C1 segment of cervical spinal cord (tissue), 14 donors: ENCODE measurements at regions not wholly inside any gene's neighbourhood (a gene's known extent, or its start where the extent isn't known, plus 50 kb on each side); places are given as distances from the start of the nearest gene placed in this dataset.
"Not testable (repeated sequence)": the region's sequence is repeated elsewhere in the genome, so short reads cannot be mapped to it uniquely, and the experiment has no call there.

Source experiments
- DNase-seq, 14 donors: peaks; one replicate each; lab custom pipeline; 2025; lab: John Stamatoyannopoulos, UW

DNA sequence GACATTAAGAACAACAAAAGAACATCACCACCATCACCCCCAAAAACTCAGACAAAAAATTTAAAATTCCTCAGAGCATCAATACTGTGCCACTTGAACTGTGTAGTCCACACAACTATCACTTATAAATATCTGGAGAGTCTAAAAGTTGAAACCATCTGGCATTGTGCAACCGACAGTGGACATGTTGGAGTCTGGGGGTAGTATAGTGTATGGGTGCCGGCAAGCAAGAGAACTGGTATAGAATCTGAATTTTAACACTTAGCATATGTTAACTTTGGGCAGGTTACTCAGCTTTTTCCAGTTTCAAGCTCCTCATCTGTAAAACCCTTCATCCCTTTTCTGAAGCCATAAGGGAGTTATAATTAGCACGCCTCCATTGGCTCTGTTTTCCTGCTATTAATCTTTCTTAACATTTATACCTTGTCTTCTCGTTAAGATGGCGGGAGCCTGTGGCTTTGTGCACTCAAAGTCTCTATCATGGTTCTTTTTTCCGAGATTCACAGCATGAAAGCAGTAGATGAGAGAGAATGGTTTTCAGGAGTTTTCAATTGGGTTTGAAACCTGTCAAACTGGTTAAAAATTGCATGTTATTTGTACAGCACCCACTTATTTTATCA is 255.7 kb upstream of the TBL1XR1 start:
- no peak for DNase-seq

DNA sequence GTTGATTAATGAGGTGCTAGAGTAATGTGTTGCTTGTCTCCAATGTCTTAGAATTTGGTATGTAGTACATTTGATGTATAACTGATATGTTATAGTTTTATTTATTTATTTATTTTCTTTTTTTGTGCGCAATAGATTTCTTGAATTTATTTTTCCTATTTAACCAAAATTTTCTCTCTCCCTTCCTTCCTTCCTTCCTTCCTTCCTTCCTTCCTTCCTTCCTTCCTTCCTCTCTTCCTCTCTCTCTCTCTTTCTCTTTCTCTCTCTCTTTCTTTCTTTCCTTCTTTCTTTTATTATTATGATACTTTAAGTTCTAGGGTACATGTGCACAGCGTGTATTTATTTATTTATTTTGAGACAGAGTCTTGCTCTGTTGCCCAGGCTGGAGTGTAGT is 256.2 kb upstream of the TBL1XR1 start:
- no peak for DNase-seq

DNA sequence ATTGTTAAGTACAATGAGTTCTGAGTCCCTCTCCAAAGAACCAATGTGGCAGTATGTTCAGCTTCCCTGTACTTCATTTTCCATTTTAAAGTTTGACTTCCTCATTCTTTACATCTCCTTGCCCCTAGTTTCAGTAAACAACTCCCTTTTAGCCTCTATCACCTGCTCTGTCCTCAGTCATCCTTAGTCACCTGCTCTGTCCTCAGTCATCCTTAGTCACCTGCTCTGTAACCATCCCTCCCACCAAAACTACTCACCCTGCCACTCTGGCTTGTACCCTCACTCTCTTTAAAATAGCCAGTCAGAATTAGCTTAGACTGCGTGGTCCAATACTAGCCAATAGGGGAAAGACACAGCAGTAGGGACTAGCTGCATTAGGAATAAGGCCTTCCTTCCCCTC is 259.9 kb upstream of the TBL1XR1 start:
- DNase-seq = not testable (repeated sequence)

DNA sequence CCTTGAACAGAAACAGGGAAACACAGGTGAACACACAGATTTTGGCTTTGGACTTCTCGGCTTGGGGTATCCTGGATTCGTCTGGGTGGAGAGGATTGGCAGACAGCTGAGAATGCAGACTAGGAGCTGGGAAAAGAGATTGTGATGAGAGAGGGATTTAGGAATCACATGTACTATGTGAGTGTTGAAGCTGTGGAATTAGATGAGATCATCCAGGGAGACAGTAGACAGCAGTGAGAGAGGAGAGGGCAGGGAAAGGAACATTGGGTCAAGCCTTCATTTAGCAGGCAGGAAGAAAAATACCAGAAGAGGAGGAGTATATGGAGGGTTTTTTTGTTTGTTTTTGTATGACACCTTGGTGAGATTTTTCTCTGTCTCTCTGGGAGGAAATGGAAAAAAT is 262.1 kb upstream of the TBL1XR1 start:
- peak in 1 of 14 donors; percentile 17 for DNase-seq

DNA sequence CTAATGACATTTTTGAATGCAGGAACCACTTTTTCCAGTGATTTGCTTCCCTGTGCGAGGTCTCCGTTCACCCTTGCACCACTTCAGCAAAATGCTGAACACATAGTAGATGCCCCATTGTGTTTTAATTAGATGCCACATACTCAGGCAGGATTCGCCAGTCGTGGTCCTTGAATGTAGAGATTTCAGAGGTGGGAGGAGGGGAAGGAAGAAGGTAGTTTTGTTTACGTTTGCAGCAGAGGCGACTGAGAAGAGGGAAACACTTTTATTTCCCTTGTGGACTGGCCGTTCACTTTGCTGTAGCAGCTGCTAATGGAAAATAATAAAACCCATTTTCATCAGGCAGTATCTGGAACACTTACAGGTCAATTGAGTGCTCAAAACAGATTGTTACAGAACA is 262.8 kb upstream of the TBL1XR1 start:
- DNase-seq = peak in 2 of 14 donors; percentile 17 to 27

DNA sequence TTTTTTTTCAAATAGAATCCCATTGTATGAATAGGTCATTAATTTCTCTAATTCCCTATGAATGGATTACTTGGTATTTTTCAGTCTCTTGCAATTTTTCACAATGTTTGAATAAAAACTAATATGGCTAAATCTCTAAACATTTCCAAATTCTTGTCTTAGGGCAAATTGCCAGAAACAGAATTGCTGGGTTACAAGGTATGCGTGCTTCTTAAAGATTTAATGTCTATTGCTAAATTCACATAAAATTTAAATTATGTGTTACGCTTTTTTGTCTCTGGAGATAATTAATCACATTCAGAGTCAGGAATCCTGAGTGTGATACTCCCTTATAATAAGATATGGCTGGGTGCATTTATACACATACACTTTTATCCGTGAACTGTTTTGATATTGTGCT is 264.5 kb upstream of the TBL1XR1 start:
- DNase-seq = no peak

DNA sequence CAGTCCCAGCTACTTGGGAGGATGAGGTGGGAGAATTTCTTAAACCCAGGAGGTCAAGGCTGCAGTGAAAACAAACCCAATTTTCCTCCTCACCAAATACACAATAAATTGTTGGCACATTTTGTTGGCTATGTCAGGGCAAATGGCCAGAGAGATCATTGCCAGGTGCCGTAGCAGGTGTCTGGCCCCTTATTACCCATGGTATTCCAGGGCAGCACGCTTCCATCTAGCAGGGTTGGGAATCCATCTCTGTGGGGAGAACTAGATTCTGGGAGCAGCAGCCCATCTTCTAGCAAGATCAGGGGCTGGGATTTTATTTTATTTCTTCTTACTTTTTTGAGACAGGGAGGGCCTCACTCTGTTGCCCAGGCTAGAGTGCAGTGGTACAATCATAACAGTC is 266.1 kb upstream of the TBL1XR1 start:
- DNase-seq = peak in 1 of 14 donors; percentile 80

DNA sequence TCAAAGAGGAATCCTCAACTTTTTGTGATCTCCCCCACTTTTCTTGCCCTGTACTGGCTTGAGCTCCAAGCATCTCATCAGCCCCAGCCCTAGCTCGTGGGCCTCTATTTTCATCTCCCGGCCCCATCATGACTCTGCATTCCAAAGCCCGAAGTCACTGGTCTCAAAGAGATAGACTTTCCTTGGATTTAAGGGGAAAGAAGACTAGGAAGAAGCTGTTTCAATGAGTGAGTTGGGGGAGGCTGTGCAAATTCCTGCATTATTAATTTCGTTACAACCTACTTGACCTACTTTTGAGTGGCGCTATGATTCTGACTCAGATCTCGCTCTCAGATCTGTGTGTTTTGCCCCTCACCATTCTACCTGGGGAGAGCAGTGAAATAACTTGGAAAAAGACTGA is 266.6 kb upstream of the TBL1XR1 start:
- DNase-seq = no peak

DNA sequence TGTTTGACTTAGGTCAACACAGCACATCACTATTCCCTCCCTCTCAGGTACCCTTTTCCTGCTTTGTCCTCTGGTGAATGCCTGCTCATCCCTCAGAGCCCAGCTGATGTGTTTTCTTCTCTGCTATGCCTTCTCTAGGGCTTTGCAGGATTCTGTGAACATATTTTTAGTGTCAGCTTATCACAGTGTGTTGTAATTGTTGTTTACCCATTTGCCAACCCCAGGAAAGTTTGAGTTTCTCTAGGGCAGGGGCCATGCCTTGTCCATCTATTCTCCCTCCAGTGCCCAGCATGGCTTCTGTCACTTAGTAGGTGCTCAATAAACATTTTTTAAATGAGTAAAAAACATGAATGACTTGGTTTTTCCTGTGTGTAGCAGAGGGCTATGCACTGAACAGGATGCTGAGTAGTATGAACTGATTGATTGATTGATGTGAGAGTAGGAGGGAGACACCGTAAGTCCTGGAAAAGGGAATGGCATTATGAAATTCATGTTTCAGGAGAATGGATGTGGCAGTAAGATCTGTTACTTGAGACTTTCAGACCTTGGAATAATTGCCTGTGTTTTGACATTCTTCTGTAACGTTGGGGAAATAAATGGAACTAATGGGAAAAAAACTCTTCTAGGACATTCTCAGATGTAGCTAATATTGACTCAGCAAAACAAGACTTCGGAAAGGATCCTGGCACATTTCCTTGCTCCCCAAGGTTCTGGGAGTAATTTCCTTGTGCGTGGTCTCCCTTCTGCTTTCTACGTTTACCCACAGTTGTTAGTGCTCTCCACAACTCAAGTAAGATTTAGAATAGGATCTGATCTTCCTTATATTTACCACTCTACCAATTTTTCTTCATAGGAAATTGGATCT is 267.3 kb upstream of the TBL1XR1 start:
- DNase-seq = no peak

DNA sequence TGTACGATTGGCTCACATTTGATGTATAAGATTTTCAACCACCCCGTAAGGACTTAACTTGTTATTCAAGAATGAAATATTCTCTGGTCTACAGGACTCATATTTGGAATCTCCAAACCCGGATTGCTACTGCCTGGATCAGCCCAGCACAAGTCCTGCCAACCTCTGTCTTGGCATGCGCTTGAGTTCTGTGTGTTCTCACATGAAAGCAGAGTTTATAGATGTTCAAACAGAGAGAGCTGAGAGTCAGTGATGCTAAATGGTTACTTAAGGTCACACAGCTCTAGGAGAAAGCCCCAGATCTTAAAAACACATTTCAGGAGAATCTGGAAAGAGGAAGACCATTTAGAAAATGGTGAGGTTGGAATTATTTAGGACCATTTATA is 268.0 kb upstream of the TBL1XR1 start:
- DNase-seq = peak in 1 of 14 donors; percentile 40

DNA sequence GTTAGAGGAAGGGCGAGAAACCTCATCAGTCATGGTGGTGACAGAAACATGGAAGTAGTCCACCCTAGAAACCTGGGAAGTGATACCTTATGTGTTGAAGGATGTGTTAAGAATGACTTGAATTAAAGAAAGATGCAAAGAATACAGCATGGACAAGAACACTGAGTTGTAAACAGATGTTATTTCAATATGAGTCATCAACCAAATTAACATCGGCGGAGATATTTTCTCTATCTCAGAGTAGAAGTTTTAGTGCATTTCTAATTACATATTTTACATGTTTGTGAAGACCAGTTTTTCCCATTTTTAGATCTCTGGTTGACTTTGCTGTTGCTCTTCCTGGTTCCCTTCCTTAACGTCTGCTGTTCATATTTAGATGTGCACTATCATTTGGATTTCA is 268.8 kb upstream of the TBL1XR1 start:
- no peak for DNase-seq

DNA sequence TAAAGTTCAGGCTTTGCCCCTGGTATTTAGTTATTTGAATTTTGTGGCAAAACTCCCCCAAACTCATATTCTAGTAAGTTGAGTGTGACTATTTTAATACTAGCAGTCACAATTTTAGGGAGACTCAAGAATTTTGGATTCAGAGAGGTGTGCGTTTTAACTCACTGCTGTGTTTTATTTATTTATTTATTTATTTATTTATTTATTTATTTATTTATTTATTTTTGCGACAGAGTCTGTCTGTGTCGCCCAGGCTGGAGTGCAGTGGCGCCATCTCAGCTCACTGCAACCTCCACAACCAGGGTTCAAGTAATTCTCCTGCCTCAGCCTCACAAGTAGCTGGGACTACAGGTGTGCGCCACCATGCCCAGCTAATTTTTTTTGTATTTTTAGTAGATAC is 269.3 kb upstream of the TBL1XR1 start:
- DNase-seq = not testable (repeated sequence)

DNA sequence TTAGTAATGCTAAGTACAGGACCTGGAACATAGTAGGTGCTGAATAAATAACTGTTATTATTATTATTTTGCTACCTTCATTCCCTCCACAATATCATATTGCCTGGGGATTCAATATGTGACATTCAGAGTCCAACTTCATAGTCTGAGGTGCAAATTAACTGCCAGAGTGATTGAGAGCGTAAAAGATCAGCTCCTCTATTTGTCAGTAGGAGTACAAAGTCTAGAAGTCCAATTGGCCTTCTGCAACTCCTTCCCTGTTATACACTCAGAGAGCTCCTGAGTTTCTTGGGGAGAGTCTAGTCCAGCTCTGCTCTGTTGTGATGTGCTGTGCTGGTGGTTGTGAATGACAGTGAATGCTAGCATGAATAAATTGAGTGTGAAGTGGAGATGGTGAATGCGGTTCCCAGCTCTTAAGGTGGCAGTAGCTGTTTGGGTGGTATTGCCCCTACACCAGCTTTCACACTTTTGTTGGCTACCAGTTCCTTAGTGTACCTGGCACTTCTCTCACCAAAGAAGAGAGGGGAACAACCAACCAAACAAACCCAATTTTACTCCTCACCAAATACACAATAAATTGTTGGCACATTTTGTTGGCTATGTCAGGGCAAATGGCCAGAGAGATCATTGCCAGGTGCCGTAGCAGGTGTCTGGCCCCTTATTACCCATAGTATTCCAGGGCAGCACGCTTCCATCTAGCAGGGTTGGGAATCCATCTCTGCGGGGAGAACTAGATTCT is 270.1 kb upstream of the TBL1XR1 start:
- DNase-seq = peak in 1 of 14 donors; percentile 61

DNA sequence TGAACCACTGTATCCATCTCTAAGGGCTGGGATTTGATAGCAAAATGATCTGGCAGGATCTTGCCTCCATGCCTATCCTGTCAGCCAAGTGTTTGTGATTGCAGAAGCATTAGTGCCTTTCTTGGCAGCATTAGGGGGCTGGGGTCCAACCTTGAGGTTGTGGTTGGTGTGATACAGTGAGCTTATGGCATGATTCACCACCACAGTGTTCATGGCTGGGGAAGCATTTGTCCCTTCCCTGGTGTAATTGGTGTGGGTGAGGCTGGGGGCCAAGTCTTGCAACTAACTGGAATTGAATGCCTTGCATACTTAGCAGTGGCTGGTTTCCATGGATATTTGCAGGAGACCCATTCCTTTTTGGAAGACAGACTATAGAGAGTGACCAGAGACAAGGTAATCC is 271.0 kb upstream of the TBL1XR1 start:
- DNase-seq = no peak

DNA sequence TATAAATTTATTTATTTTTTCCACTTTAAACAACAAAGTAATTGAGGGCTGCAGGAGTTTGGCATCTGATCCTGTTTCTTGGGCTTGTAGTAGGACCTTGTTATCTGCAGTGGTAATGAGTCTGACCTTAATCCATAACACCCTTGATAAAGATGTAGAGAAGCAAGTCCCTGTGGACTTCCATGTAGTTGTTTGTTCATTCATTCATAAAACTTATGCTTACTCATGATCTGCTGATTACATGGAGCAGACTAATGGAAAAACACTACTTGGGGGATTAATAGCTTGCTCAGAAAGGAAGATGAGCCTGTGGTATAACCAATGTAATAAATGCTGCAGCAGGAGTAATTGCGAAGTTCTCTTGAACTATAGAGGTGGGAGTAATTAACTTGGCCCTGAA is 271.5 kb upstream of the TBL1XR1 start:
- no peak for DNase-seq

DNA sequence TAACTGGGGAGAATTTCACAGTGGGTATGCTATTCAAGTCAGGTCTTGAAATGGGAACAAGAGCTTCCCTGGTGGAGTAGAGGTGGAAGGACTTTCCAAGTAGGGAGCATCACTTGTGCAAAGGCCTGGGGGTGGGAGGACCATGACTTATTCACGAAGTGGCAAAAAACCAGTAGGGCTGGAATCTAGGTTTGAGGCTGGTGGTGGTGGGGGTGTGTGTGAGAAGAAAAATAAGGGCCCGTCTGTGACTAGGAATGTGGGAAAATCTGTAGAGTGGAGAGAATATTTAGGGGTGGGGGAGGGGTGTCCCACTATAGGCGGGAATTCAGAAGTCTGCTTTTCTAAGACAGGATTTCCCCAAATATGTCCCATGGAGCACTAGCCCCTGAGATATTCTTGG is 271.9 kb upstream of the TBL1XR1 start:
- DNase-seq = no peak

DNA sequence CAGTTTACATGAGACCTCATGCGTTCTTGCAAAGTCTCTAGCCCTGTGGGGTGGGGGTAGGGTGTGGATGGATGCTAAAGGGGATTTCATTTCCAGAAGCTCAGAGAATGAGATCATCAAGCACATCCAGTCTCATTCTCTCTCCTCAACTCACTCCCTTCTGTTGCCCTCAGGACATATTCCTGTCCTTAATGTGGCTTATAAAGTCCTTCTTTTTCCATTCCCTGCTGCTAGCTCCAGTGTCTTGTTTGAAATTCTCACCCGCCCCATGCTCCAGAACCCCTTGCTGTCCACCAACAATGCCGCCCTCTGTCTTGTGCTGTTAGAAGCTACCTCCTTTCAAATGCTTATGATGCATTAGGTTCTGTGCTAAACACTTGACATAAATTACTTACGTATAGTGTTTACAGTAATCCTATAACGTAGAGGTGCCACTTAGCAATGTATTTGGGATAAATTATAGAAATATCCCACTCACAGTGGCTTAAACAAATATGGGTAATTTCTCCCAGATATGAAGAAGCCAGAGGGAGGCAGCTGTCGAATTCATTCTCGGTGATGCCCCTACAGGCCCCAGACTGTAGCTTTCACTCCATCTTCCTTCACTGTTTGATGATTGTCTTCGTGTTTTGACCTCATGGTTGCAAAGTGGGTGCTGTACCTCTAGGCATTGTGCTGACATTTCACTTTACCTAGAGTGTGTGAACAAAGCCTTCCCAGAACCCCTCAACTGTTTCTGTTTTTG is 273.1 kb upstream of the TBL1XR1 start:
- DNase-seq = no peak

DNA sequence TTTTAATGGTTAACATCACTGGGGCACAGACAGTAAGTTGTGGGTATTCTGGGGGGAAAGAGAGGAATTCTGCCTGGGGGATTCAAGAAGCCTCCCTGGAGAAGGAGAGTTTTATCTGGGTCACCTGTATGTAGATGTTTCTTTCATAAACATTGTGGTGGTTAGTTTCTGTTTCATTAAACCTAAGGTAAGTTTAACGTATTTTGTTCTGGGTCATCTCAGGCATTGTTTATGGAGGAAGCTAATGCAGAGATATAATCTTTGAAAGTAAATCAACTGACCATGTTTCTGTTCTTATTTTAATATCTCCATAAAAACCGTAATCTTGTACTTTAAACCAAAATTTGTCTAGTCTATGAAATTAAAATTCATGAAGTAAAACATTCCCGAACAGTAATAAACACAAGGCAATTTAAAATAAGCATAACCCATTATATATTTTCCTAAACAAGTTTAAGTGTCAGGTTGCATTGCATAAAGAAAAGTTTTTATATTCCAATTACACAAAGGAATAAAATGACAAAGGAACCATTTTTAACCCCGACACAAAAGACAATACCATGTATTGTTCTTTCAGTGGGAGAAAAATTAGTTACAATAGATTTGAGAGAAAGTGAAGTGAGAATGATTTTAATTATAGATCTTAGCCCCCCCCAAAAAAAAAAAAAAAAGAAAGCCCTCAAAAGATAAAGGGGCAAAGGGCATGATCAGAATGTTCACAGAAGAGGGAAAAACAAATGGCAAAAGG is 274.6 kb upstream of the TBL1XR1 start:
- no peak for DNase-seq

DNA sequence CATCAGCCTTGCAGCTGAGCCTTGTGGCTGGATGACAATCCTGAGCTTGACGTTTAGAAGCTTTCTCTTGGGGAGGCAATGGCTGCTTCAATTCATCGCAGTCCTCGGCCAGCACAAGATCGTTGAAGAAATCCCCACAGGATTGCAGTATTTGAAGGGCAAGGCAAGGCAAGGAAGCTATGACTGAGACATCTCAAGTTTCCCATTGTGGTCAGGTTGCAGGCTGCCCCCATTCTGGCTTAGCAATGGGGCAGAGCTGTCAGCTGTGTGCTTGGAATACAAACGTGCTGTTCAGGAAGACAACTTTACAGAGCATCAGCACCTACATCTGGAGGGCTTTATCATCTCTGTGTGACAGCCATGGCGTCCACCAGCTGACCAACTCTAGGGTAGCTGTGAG is 275.9 kb upstream of the TBL1XR1 start:
- DNase-seq = peak in 2 of 14 donors; percentile 16 to 25

DNA sequence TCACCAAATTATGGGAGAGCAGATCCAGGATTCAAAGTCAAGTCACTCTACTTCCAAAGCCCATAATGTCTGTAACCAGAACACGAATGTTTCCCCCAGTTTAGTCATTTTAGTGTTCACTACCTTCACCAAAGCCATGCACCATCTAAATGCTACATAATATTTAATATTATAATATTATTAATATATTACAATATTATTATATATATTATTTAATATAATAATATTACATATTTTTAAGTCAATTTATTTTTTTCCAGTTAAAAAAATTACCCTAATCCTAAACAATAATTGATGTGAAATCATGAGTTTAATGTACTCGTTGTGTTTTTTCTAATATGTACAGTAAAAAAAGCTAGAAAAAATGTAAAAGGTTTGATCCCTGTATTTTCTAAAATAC is 276.6 kb upstream of the TBL1XR1 start:
- DNase-seq = no peak
